ENCODE measurements at regions not wholly inside any gene's neighbourhood (a gene's known extent, or its start where the extent isn't known, plus 50 kb on each side); places are given as distances from the start of the nearest gene placed in this dataset.

- Histone ChIP-seq H3K36me3 (ENCODE audit: control insufficient read depth, insufficient read depth, low read length) (no peaks in the 10 kb centered on the region), H3K9me3 (ENCODE audit: control insufficient read depth, insufficient read depth, low read length) (no peaks in the 10 kb centered on the region), H3K4me1 (ENCODE audit: control insufficient read depth, insufficient read depth, low read length) (no peaks in the 10 kb centered on the region), H3K27me3 (ENCODE audit: control insufficient read depth, insufficient read depth, low read length) (no peaks in the 10 kb centered on the region), H3K27ac (ENCODE audit: low read length) (no peak overlapping the region), H3K4me3 (ENCODE audit: low read length) (no peak overlapping the region)
- WGBS (ENCODE audit: insufficient coverage): 84% methylated on average over 1 of the region's 2 CpGs
- Mint-ChIP-seq H3K27me3 (ENCODE audit: low read depth in 2 of 2) (peaks cover 2 to 11% of the 10 kb centered on the region in 2 donors), H3K4me1 (no peaks in the 10 kb centered on the region), H3K4me3 (no peak overlapping the region), H3K9me3 (peaks cover 0 to 2% of the 10 kb centered on the region in 2 donors), H3K27ac (no peak overlapping the region), H3K36me3 (no peaks in the 10 kb centered on the region)
- no peak for DNase-seq
- TF ChIP-seq CTCF (IDR thresholded peaks at IDR 0.05): no peak
- ATAC-seq: no peak
- intact Hi-C loops (cut with micrococcal nuclease): no loop called here
Observed at GRCh38 chr2:104472076-104472475, 381.8 kb upstream of the POU3F3 start.

DNA sequence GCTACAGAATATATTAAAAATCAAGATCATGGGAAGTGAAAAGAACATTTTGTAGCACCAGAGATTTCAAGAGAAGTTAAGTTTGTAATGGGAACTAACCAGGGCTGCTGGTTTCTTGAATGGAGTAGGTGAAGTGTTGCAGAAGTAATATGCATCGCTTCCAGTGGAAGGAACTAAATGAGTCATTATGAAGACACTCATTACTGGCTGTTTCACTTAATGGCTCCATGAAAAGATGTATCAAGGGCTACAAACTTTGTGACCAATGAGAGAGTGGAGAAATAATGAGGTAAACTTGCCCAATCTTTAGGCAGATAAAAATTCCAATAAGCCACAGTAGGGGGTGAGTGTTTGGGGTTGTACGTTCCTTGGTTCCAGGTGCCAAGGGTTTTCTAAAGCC lies 380.4 kb upstream of the POU3F3 start:
- H3K4me1 Mint-ChIP-seq: no peaks in the 10 kb centered on the region
- no peaks in the 10 kb centered on the region for H3K4me1 ChIP-seq (ENCODE audit: control insufficient read depth, insufficient read depth, low read length)
- no peak overlapping the region for H3K27ac Mint-ChIP-seq
- no peak for TF ChIP-seq CTCF (IDR thresholded peaks at IDR 0.05)
- no peak for ATAC-seq
- no peaks in the 10 kb centered on the region for H3K27me3 ChIP-seq (ENCODE audit: control insufficient read depth, insufficient read depth, low read length)
- no peak for DNase-seq
- H3K4me3 ChIP-seq (ENCODE audit: low read length): no peak overlapping the region
- intact Hi-C loops (cut with micrococcal nuclease): no loop called here
- no peaks in the 10 kb centered on the region for H3K36me3 Mint-ChIP-seq
- H3K27ac ChIP-seq (ENCODE audit: low read length): no peak overlapping the region
- no peaks in the 10 kb centered on the region for H3K9me3 ChIP-seq (ENCODE audit: control insufficient read depth, insufficient read depth, low read length)
- 75% methylated on average over 2 of the region's 2 CpGs for WGBS (ENCODE audit: insufficient coverage)
- no peak overlapping the region for H3K4me3 Mint-ChIP-seq
- H3K9me3 Mint-ChIP-seq: peaks cover 0 to 2% of the 10 kb centered on the region in 2 donors
- H3K27me3 Mint-ChIP-seq (ENCODE audit: low read depth in 2 of 2): peaks cover 3 to 16% of the 10 kb centered on the region in 2 donors
- no peaks in the 10 kb centered on the region for H3K36me3 ChIP-seq (ENCODE audit: control insufficient read depth, insufficient read depth, low read length)

DNA sequence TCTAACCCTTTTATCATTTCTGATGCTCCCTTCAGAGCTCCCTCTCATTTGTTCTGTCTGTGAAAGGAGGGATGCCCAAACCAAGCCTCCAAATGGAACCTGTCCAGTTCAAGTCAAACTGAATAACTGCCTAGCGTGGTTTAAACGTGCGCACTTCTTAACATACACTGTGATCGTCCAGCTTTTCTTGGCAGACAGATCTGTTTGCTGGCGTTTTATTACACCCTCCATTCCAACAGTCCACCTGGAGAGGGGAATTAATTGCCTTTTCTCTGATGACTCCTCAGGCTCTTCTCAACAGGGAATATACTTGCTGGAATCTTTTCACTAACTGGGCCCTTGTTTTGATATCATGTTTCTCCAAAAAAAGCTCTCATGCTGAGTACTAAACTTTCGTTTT lies 379.2 kb upstream of the POU3F3 start:
- no peaks in the 10 kb centered on the region for H3K9me3 ChIP-seq (ENCODE audit: control insufficient read depth, insufficient read depth, low read length)
- Mint-ChIP-seq H3K27ac (no peak overlapping the region), H3K4me3 (no peak overlapping the region), H3K27me3 (ENCODE audit: low read depth in 2 of 2) (peaks cover 3 to 16% of the 10 kb centered on the region in 2 donors), H3K36me3 (no peaks in the 10 kb centered on the region), H3K4me1 (no peaks in the 10 kb centered on the region), H3K9me3 (peaks cover 0 to 2% of the 10 kb centered on the region in 2 donors)
- H3K4me3 ChIP-seq (ENCODE audit: low read length): no peak overlapping the region
- no peak overlapping the region for H3K27ac ChIP-seq (ENCODE audit: low read length)
- ATAC-seq: no peak
- no peaks in the 10 kb centered on the region for H3K27me3 ChIP-seq (ENCODE audit: control insufficient read depth, insufficient read depth, low read length)
- DNase-seq: no peak
- intact Hi-C loops (cut with micrococcal nuclease): no loop called here
- H3K4me1 ChIP-seq (ENCODE audit: control insufficient read depth, insufficient read depth, low read length): no peaks in the 10 kb centered on the region
- no peaks in the 10 kb centered on the region for H3K36me3 ChIP-seq (ENCODE audit: control insufficient read depth, insufficient read depth, low read length)
- no peak for TF ChIP-seq CTCF (IDR thresholded peaks at IDR 0.05)
- WGBS (ENCODE audit: insufficient coverage): 87% methylated on average over 6 of the region's 6 CpGs

DNA sequence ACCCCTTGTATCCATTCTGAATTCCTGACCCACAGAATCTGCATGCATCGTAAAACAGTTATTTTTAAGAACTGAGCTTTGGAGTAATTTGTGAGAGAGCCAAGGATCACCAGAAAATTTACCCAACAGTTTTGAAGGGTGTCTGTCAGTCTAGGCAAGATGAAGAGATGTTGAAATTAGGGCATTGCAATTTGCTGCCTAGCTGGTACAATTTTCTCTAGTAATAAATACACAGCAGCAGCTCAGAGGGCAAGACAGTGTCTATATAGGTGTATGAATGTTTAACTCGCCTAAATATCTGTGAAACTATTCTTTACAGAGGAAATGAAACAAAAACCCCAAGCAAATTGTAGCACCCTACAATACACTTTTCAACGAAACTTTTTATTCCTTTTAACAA lies 377.8 kb upstream of the POU3F3 start:
- Mint-ChIP-seq H3K4me3 (no peak overlapping the region), H3K27ac (no peak overlapping the region), H3K36me3 (no peaks in the 10 kb centered on the region), H3K4me1 (peaks cover 0 to under 1% of the 10 kb centered on the region in 2 donors), H3K27me3 (ENCODE audit: low read depth in 2 of 2) (peaks cover 3 to 16% of the 10 kb centered on the region in 2 donors), H3K9me3 (peaks cover 0 to 2% of the 10 kb centered on the region in 2 donors)
- Histone ChIP-seq H3K27ac (ENCODE audit: low read length) (no peak overlapping the region), H3K36me3 (ENCODE audit: control insufficient read depth, insufficient read depth, low read length) (no peaks in the 10 kb centered on the region), H3K27me3 (ENCODE audit: control insufficient read depth, insufficient read depth, low read length) (no peaks in the 10 kb centered on the region), H3K9me3 (ENCODE audit: control insufficient read depth, insufficient read depth, low read length) (no peaks in the 10 kb centered on the region), H3K4me3 (ENCODE audit: low read length) (no peak overlapping the region), H3K4me1 (ENCODE audit: control insufficient read depth, insufficient read depth, low read length) (no peaks in the 10 kb centered on the region)
- intact Hi-C loops (cut with micrococcal nuclease): no loop called here
- DNase-seq (no peak), ATAC-seq (no peak)
- TF ChIP-seq CTCF (IDR thresholded peaks at IDR 0.05): no peak
- WGBS (ENCODE audit: insufficient coverage): 88% methylated on average over 2 of the region's 3 CpGs

Data from natural killer cell (primary cell).